ENCODE measurements at regions not wholly inside any gene's neighbourhood (a gene's known extent, or its start where the extent isn't known, plus 50 kb on each side); places are given as distances from the start of the nearest gene placed in this dataset.
A peak's percentile ranks its signal among the peaks of the same experiment; 100 is the strongest.

- DNase-seq (ENCODE audit: low read depth), result no peak
These were observed 411.3 kb downstream of the ARHGEF28 start for GRCh38 chr5:74037321-74037720.

DNA sequence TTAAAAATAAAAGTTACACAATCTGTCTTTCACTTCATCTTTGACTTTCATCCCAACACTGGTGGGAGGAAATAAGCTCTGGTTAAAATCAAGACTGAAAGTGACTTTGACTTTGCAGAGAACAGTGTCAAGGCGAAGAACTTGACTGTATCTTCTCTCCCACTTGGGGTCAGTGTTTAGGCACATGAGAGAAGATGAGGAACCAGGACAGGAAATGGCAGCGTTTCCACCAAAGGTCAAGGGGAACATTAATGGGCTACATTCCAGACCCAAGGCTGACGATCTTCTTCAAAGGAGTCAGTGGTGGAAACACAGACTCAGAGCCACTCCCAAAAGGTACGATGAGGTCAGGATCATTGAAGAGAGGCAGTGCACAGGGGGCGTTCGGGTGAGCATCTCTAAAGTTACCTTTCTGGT is 409.5 kb downstream of the ARHGEF28 start:
- peak; percentile 91 for DNase-seq (ENCODE audit: low read depth)

DNA sequence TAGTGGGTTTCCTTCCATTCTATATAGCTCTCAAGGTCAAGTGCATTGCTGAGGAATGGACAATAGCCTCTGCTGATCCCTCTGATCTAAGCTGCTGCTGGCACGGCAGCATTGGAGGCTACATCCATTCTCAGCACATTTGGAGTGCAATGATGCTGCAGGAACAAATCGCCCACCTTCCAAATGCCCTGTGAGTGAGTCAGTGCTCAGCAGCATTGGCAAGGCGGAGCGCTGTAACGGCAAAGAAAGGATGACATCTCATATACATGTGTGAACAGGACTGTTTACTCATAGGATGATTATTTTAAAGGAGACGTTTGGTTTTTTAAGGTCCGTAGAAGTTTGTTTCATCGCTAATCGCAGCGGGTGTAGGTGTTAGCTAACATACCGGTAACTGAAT is 408.7 kb downstream of the ARHGEF28 start:
- DNase-seq (ENCODE audit: low read depth), result peak; percentile 93

- DNase-seq (ENCODE audit: low read depth), result no peak
These were observed 406.6 kb downstream of the ARHGEF28 start for GRCh38 chr5:74032617-74033016.

GRCh38 chr5:74031536-74031935 is 405.5 kb downstream of the ARHGEF28 start:
- DNase-seq (ENCODE audit: low read depth), result no peak

- DNase-seq (ENCODE audit: low read depth), result no peak
These were observed 404.8 kb downstream of the ARHGEF28 start for GRCh38 chr5:74030821-74031220.

- no peak for DNase-seq (ENCODE audit: low read depth)
These were observed 404.4 kb downstream of the ARHGEF28 start for GRCh38 chr5:74030371-74030770.

DNA sequence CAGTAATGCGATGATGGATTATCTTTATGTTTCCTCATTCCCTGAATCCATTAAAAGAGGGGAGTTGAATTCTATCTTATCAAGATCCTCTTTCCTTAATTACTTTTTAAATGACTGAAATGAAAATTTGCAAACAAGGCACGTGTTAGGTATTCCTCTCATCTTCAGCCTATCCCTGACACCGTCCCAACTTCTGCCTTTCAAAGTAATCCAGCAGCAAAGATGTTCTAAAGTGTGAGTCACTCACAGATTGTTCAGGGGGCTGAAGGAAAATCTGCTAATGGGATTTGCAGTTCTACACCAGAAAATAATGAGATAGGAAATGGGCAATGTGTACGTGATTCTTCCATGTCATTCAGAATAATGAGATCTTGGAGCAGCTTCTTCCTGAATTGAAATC is 403.0 kb downstream of the ARHGEF28 start:
- no peak for DNase-seq (ENCODE audit: low read depth)

- peak; percentile 38 for DNase-seq (ENCODE audit: low read depth)
These were observed 402.4 kb downstream of the ARHGEF28 start for GRCh38 chr5:74028406-74028805.

DNA sequence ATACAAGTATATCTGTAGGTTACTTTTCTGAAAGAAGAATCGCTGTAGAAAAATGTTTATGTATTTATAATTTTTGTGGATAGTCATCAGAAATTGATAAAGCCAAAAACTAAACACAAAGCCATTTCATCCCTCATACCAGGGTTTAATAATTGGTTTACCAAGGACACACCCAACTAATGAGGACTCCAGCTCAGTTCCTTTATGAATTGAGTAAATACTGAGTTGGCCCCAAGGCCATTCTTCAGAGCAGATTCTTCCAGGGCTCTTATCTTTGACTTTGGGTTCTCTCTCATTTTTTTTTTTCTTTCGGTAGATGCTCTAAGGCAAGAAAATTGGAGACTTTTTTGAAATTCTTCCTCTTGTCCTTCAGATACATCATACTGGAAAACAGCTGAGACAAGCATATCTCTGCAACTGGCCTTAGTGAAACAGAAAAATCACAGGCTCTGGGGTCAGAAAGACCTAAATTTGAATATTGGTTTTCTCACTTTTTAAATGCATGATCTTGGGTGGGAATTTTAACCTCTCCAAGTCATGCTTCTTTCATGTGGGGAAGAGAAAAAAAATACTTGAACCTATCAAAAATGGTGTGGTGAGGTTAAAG is 401.8 kb downstream of the ARHGEF28 start:
- no peak for DNase-seq (ENCODE audit: low read depth)

GRCh38 chr5:74026310-74026709 is 400.3 kb downstream of the ARHGEF28 start:
- no peak for DNase-seq (ENCODE audit: low read depth)

DNA sequence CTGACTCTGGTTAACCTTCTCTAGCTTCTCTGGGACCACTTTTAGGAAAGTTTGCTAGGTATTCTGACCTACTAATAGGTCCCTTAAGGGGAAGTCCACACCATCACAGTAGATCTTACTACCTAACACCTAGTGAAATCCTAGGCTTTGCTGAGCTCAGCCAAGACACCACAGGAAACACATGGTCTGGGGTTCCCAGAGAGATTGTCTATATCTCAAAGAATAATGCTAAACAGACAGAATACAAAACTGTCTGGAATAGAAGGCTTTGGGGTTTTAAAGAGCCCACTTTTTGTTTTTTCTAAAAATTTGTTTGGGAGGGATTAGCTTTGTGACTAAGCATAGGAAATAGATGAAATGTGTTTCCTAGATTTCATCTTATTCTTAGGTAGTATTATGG is 395.1 kb downstream of the ARHGEF28 start:
- DNase-seq (ENCODE audit: low read depth), result no peak

- no peak for DNase-seq (ENCODE audit: low read depth)
These were observed 394.5 kb downstream of the ARHGEF28 start for GRCh38 chr5:74020503-74020902.

GRCh38 chr5:74019923-74020322 is 393.9 kb downstream of the ARHGEF28 start:
- no peak for DNase-seq (ENCODE audit: low read depth)

- peak; percentile 81 for DNase-seq (ENCODE audit: low read depth)
These were observed 391.8 kb downstream of the ARHGEF28 start for GRCh38 chr5:74017786-74018211.

DNA sequence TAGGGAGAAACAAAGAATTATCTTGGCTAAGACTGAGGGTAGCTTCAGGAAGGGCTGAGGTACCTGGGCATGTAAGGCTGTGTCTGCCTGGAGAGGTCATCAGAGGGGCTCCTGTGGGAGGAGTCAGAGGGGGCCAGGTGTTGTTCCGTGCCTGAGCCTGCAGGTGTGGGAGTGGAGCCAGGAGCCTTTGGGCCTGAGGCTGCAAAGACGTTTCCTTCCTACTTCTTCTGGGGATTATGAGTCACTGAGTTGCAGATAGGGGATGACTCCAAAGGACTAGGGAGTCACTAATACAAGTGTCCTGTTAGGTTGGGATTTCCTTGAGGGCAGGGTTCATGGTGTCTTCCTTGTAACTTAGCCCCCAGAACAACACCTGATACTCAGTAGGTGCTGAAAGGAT is 391.1 kb downstream of the ARHGEF28 start:
- DNase-seq (ENCODE audit: low read depth), result peak; percentile 28

GRCh38 chr5:74016373-74016772 is 390.4 kb downstream of the ARHGEF28 start:
- DNase-seq (ENCODE audit: low read depth), result no peak

DNA sequence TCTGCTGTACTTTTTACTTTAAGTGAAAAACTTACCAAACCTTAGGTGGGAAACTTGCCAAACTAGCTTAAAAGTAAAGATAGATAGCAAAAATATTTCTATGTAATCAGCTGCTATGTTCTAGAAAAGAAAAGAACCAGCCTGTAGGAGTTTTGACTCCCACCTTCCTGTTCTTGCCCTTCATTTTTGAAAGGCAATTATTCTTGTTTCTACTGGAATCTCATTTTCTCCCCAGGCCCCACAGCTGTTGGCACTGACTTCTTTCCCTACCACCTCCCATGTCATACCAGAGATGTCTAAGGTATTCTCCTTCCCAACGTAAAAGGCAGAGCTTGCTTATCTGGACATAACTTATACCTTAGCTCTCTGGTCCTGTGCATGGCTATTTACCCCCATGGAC is 389.7 kb downstream of the ARHGEF28 start:
- DNase-seq (ENCODE audit: low read depth), result no peak

DNA sequence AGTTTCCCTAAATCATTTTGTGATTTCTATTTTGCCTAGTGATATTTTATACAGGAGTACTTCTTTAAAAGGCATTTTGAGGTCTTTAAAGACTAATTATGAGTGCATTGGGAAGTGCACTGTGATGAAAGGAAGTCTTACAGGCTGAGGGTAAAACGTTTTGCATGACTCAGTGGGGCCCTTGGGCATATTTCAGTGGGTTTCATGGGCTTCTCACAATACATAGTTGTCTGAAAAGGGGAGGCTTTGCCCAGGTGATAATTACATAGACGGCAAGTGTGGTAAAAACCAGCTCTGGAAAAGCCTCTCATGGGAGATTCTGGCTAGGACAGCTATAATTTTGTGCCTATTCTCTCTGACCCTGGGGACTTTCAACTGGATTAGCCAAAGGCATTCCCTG is 387.2 kb downstream of the ARHGEF28 start:
- no peak for DNase-seq (ENCODE audit: low read depth)

DNA sequence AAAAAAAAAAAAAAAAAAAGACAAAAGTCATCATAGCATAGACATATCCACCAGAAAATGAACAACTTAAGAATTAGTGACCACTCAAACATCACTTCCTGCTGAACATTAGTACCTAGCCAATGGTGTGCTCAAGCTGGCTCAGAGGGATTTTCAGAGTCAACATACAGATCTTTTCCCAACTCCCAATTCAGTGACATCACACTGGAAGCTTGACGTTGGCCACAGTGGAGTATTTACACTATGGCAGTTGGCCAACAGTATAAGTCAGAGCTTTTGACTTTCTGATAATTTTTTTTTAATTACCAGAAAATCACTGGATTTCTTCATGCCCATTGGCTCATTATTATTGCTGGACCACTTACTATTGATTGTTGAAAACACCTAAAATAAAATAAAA is 383.5 kb downstream of the ARHGEF28 start:
- DNase-seq (ENCODE audit: low read depth), result no peak

DNA sequence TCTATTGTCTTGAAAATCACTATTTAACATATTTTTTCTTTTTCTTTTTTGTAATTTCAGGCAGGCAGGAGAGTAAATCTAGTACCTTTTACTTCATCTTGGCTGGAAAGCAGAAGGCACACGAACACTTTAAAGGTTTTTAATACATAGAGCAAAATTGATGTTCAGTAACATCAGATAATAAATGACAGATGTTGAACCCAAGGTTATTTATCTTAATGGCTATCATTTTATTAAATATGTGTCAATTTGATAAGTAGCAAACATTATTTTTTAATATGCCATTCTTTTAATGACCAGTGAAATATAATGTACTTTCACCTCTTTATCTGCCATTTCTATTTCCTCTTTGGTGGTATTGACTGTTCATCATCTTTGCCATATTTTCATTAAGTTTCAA is 381.2 kb downstream of the ARHGEF28 start:
- DNase-seq (ENCODE audit: low read depth), result no peak

GRCh38 chr5:73999297-73999696 is 373.3 kb downstream of the ARHGEF28 start:
- DNase-seq (ENCODE audit: low read depth), result peak; percentile 87

GRCh38 chr5:73998489-73998888 is 372.5 kb downstream of the ARHGEF28 start:
- DNase-seq (ENCODE audit: low read depth), result peak; percentile 69

DNA sequence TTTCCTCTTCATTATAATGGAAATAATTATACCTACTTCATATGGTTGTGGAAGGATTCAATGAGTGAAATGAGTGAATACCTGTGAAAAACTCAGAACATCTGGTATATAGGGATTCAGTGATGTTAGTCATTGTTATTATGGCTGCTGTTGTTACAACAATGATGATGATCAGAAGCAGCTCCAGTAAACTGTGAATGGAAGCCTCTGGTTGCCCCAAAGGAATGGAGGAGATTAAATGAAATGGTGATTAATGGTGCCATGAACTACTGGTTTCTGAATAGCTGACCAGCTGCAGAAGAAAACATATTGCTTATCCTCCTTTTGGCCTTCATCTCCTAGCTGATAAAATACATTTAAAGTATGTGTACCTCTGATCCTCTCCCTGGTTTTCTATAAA is 372.0 kb downstream of the ARHGEF28 start:
- DNase-seq (ENCODE audit: low read depth), result peak; percentile 59
